ENCODE measurements at regions not wholly inside any gene's neighbourhood (a gene's known extent, or its start where the extent isn't known, plus 50 kb on each side); places are given as distances from the start of the nearest gene placed in this dataset.

DNA sequence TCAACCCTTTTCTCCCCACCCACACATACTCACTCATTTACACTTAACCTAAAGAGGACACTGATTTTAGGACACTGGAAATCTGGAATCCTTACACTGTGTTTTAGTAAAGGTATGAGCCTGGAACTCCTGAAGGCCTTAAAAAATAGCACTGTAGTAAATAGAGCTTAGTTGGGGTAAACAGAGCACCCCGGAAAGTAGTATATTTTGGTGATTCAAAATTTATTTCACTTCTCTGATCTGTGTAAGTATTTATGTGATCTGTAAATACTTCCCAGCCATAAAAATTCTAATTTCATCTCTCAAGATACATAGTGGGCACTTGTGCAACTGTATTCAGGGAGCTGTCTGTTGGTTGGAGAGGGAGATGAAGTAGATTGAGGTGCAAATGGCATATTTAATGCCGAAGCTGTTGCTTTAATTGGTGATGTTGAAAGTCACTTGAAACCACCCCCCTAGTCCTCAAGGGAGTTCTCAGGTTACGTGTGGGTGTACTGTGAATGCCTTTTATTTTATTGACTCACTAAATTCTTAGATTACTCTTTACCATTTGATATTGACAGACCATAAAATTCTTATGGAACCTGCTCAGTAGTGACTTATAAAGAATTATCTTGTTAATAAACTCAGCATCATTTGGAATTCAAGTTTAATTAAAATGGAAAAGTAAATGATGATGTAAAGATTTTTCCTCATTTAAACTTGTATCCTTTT lies 154.9 kb downstream of the SOX4 start:
- DNase-seq (ENCODE audit: low spot score) (no peak), ATAC-seq (ENCODE audit: low FRiP score) (no peak)
- TF ChIP-seq CTCF (IDR thresholded peaks at IDR 0.05) = no peak

DNA sequence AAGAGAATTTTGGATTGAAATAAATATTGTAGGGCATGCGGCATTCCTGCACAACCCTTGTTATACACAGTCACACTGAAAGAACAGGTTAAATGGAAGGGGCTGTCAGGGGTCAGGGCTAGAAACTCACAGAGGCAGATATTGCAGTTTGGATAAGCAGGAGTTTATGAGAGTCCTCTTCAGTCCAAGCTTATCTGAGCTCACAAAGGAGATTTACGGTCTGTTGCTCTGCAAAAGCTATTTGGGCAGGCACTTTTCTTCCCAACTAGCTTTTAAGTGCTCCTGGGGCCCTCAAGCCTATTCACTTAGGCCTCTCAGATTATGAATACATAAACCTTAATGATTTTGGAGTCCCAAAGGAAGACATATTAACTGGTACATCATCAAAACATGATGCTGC lies 156.2 kb downstream of the SOX4 start:
- no peak for ATAC-seq (ENCODE audit: low FRiP score)
- DNase-seq (ENCODE audit: low spot score) = no peak
- no peak for TF ChIP-seq CTCF (IDR thresholded peaks at IDR 0.05)

DNA sequence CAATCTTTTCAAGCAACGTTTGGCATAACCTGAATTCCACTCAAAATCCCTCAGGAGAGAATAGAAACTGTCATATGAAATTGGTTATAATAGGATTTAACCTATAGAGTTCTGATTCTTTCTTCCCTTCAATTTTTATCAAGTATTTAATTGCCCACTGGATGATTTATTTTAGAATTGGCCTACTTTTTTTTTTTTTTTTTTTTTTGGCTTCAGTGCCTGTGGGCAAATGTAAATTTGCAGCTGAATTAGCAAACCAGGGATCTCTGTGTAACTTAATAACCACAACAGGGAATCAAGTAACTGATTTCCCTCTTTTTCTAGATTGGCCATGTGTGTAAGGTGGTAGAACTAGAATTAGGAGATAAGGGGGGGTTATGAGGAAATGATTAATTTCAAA lies 157.0 kb downstream of the SOX4 start:
- no peak for ATAC-seq (ENCODE audit: low FRiP score)
- TF ChIP-seq CTCF (IDR thresholded peaks at IDR 0.05) = no peak
- no peak for DNase-seq (ENCODE audit: low spot score)

GRCh38 chr6:21751608-21752007 lies 158.1 kb downstream of the SOX4 start:
- TF ChIP-seq CTCF (IDR thresholded peaks at IDR 0.05) = no peak
- ATAC-seq (ENCODE audit: low FRiP score) (no peak), DNase-seq (ENCODE audit: low spot score) (no peak)

- no peak for TF ChIP-seq CTCF (IDR thresholded peaks at IDR 0.05)
- no peak for ATAC-seq (ENCODE audit: low FRiP score)
- DNase-seq (ENCODE audit: low spot score) = no peak
Measured at GRCh38 chr6:21752054-21752811, 158.7 kb downstream of the SOX4 start.

- ATAC-seq (ENCODE audit: low FRiP score) (no peak), DNase-seq (ENCODE audit: low spot score) (no peak)
- TF ChIP-seq CTCF (IDR thresholded peaks at IDR 0.05) = no peak
Measured at GRCh38 chr6:21753241-21754108, 159.9 kb downstream of the SOX4 start.

All from omental fat pad (tissue), 3 donors.